Hematopoietic multipotent progenitor cell treated with erythropoietin and hydrocortisone succinate and interleukin-3 and kit ligand, for 8 days (in vitro differentiated cells): ENCODE measurements at regions not wholly inside any gene's neighbourhood (a gene's known extent, or its start where the extent isn't known, plus 50 kb on each side); places are given as distances from the start of the nearest gene placed in this dataset.

Experiments
- DNase-seq: peaks from one replicate; pipeline ENCODE4 v3.0.0-alpha.2; 2015

GRCh38 chr12:24121911-24122310 is 172.4 kb upstream of the SOX5 start:
- no peak for DNase-seq

GRCh38 chr12:24118668-24119067 is 169.2 kb upstream of the SOX5 start:
- DNase-seq = no peak

- no peak for DNase-seq
These were observed 167.1 kb upstream of the SOX5 start for GRCh38 chr12:24116548-24116947.

GRCh38 chr12:24113701-24114100 is 164.2 kb upstream of the SOX5 start:
- no peak for DNase-seq

- DNase-seq = no peak
These were observed 162.1 kb upstream of the SOX5 start for GRCh38 chr12:24111616-24112015.

- no peak for DNase-seq
These were observed 161.6 kb upstream of the SOX5 start for GRCh38 chr12:24111086-24111485.

GRCh38 chr12:24109381-24110039 is 160.0 kb upstream of the SOX5 start:
- DNase-seq = no peak

- DNase-seq = no peak
These were observed 153.2 kb upstream of the SOX5 start for GRCh38 chr12:24102676-24103075.

- DNase-seq = no peak
These were observed 150.1 kb upstream of the SOX5 start for GRCh38 chr12:24099576-24099975.

- no peak for DNase-seq
These were observed 145.8 kb upstream of the SOX5 start for GRCh38 chr12:24095245-24095644.

GRCh38 chr12:24089510-24089890 is 140.0 kb upstream of the SOX5 start:
- DNase-seq = no peak

- no peak for DNase-seq
These were observed 139.5 kb upstream of the SOX5 start for GRCh38 chr12:24088751-24089509.

GRCh38 chr12:24087294-24087693 is 137.8 kb upstream of the SOX5 start:
- DNase-seq = no peak

GRCh38 chr12:24084800-24085199 is 135.3 kb upstream of the SOX5 start:
- no peak for DNase-seq

GRCh38 chr12:24083838-24084237 is 134.4 kb upstream of the SOX5 start:
- no peak for DNase-seq

- no peak for DNase-seq
These were observed 132.1 kb upstream of the SOX5 start for GRCh38 chr12:24081606-24082005.

GRCh38 chr12:24081092-24081529 is 131.6 kb upstream of the SOX5 start:
- no peak for DNase-seq

GRCh38 chr12:24080465-24080864 is 131.0 kb upstream of the SOX5 start:
- DNase-seq = no peak

GRCh38 chr12:24079083-24079482 is 129.6 kb upstream of the SOX5 start:
- no peak for DNase-seq

GRCh38 chr12:24078318-24078765 is 128.9 kb upstream of the SOX5 start:
- DNase-seq = no peak

GRCh38 chr12:24077161-24077560 is 127.7 kb upstream of the SOX5 start:
- DNase-seq = no peak

GRCh38 chr12:24075650-24076049 is 126.2 kb upstream of the SOX5 start:
- no peak for DNase-seq

GRCh38 chr12:24073170-24073810 is 123.8 kb upstream of the SOX5 start:
- no peak for DNase-seq

- DNase-seq = no peak
These were observed 122.8 kb upstream of the SOX5 start for GRCh38 chr12:24072302-24072701.
